ENCODE measurements at regions not wholly inside any gene's neighbourhood (a gene's known extent, or its start where the extent isn't known, plus 50 kb on each side); places are given as distances from the start of the nearest gene placed in this dataset.

DNA sequence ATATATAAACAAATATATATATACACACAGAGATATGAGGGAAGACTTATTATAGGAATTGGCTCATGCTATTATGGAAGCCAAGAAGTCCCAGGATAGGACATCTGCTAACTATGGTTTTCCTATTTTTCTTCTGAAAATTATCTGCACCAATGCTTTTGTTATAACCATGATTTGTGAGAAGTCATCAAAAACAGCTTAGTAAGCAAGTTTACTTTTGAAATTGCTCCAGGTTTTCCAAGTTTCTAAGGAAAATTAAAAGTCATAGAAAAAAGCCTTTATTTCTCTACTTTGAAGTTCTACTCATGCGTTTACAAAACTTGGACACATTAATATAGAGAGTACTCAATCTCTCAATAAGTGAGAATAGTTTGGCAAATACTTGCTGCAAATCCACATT lies 213.1 kb downstream of the TRAM1L1 start:
- no peak for DNase-seq (ENCODE audit: low read depth)

DNA sequence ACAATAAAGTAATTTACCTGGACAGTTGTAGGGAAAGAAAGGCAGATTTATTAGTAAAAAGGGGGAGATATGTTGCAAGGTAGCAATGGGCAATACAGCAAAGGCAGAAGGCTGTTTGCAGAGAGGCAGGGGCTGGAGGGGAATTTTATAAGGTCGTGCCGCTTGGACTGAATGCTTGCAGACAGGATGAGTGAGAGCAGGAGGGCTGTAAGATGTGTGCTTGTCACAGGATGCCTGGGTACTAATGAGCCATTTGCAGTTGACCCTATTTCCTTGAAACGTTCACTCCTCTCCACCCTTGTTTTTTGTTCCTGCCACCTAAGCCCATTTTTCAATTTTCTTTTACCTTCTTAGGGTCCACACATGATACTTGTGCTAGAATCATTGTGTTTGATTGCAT lies 214.7 kb downstream of the TRAM1L1 start:
- DNase-seq (ENCODE audit: low read depth): no peak

DNA sequence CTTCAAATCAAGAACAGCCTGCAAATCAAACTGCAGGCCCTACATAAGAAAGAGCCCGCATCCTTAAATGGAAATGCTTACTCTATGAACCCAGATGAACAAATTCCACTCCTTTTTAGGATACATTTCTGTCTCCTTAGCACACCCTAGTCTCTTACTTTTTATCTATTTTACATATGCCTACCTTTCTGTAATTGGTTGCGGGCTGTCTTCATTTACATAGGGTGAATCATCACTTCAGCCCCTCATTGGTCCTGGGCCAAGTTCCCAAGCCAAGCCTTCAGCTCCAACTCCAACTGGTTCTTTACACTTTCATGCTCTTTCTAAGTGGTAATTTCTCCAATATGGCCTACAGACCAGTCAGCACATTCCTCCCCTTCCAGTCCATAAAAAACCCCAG lies 219.3 kb downstream of the TRAM1L1 start:
- no peak for DNase-seq (ENCODE audit: low read depth)

GRCh38 chr4:116862592-116862991 lies 222.8 kb downstream of the TRAM1L1 start:
- DNase-seq (ENCODE audit: low read depth): no peak

- DNase-seq (ENCODE audit: low read depth): no peak
Observed at GRCh38 chr4:116860891-116861290, 224.5 kb downstream of the TRAM1L1 start.

DNA sequence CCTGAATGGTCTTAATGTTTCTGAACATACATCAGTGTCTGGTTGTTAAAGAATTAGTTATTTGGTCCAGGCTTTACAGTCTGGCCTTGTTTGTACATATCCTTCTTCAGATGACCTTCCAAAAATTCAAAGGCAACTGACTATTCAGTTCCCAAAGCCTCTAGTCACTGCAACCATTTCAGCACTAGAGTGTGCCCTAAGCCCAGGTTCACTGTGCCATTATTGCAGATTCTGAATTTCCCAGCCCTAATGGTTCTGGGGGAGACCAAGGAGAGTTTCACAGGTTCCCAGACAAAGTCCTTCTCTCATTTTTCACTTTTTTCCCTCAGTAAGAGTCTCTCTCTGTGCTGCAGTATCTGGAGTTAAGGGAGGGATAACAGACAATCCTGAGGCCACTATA lies 235.8 kb downstream of the TRAM1L1 start:
- no peak for DNase-seq (ENCODE audit: low read depth)

DNA sequence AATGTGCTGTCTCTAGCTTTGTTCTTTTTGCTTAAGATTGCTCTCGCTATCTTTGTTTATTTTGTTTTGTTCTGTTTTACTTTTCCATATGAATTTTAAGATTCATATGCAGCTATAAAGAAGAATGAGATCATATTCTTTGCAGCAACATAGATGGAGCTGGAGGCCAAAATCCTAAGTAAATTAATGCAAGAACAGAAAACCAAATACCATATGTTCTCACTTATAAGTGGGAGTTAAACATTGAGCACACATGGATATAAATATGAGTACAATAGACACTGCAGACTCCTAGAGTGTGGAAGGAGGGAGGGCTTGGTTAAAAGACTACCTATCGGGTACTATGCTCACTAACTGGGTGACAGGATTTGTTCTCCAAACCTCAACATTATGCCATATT lies 237.8 kb downstream of the TRAM1L1 start:
- DNase-seq (ENCODE audit: low read depth): no peak

GRCh38 chr4:116839826-116840225 lies 245.6 kb downstream of the TRAM1L1 start:
- peak; percentile 7 for DNase-seq (ENCODE audit: low read depth)

DNA sequence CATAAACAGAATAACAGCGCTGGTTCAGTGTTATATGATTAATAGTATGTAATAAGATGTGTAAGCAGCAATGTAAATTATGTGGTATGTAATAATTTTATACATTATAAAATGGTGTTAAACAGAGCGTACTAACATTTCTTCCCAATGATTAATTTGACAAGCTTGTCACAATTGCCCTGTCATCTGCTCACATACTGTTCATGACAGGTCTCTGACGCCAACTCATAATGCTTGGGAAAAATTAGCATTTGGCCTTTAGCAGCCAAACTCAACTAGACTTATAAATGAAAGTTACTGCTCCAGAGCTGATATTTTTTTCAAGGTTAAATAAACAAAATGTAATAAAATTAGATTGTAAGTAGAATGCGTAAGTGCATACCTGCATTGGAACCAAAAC lies 246.8 kb downstream of the TRAM1L1 start:
- no peak for DNase-seq (ENCODE audit: low read depth)

GRCh38 chr4:116829187-116829586 lies 256.2 kb downstream of the TRAM1L1 start:
- no peak for DNase-seq (ENCODE audit: low read depth)

GRCh38 chr4:116824172-116824571 lies 261.2 kb downstream of the TRAM1L1 start:
- no peak for DNase-seq (ENCODE audit: low read depth)

GRCh38 chr4:116811730-116812129 lies 273.6 kb downstream of the TRAM1L1 start:
- DNase-seq (ENCODE audit: low read depth): no peak

- no peak for DNase-seq (ENCODE audit: low read depth)
Observed at GRCh38 chr4:116796022-116796421, 289.4 kb downstream of the TRAM1L1 start.

DNA sequence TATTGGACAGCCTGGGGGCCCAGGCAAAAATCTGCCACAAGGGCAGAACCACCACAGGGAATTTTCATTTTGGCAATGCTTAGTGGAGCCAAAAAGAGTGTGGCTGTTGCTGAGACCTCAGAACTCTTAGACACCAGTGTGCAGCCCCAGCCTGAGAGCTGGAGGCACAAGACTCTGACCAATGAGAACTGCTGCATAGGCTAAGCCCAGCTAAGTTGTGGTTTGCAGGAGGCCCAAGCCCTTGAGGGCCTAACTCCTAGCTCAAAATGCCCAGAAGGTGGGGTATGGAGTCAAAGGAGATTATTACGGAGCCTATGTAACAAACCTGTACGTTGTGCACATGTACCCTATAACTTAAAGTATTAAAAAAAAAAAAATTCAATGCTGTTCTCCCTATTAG lies 296.7 kb downstream of the TRAM1L1 start:
- no peak for DNase-seq (ENCODE audit: low read depth)

GRCh38 chr4:116755051-116755450 lies 330.3 kb downstream of the TRAM1L1 start:
- DNase-seq (ENCODE audit: low read depth): no peak

DNA sequence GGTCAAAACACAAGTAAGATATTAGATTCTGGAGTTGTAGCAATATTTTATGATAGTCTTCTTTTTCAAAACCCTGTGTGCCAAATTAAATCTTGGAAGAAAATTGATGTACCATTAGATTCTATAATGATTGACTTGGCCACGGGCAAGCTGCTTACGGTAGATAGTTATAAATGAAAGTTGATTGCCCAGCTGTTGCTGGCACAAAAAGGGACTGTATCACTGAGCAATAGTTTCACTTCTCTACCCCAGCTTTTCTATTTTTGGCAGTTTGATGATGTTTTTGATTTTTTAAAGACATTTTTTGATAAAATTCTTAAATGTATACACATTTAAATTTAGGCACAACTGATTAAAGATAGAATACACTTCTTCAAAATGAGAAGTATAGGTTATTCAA lies 333.3 kb downstream of the TRAM1L1 start:
- DNase-seq (ENCODE audit: low read depth): no peak

- DNase-seq (ENCODE audit: low read depth): no peak
Observed at GRCh38 chr4:116736756-116737155, 348.6 kb downstream of the TRAM1L1 start.

DNA sequence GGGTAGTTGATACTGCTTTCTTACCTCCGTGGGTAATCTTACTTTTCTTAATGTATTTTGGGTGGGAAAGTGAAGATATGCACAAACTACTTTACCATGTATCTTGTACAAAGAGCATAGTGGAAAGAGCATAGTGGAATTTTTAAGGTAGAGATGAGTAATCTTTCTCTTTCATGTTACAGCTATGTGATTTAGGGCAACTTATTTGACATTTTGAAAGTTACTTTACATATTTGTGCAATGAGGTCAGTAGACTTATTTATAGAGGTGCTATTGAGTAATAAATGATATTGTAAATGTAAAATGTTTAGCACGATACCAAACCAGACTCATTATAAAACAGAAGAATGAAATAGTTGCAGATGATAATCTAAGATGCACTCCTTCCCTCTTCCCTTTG lies 351.2 kb downstream of the TRAM1L1 start:
- DNase-seq (ENCODE audit: low read depth): no peak

GRCh38 chr4:116733370-116733769 lies 352.0 kb downstream of the TRAM1L1 start:
- DNase-seq (ENCODE audit: low read depth): no peak

DNA sequence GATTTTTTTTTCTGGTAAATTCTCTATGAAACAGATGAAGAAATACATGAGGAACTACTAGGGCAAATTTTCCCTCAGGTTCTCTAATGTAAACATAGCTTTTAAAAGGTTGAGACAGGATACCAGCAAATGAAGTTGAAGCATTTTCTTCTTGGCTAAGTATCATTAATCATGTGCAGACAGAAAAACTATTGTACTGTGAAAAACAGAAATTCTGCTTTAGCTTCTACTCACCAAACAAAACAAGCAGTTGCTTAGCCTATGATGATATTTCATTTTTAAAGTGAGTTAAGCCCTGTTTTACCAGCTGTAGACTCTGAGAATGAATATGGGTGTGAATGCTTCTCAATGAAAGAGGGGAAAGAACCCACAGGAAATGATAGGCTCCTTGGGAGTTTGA lies 358.9 kb downstream of the TRAM1L1 start:
- DNase-seq (ENCODE audit: low read depth): no peak

- no peak for DNase-seq (ENCODE audit: low read depth)
Observed at GRCh38 chr4:116724249-116724648, 361.1 kb downstream of the TRAM1L1 start.

GRCh38 chr4:116705466-116705865 lies 379.9 kb downstream of the TRAM1L1 start:
- DNase-seq (ENCODE audit: low read depth): no peak

GRCh38 chr4:116702949-116703348 lies 382.4 kb downstream of the TRAM1L1 start:
- no peak for DNase-seq (ENCODE audit: low read depth)

GRCh38 chr4:116688536-116688935 lies 396.8 kb downstream of the TRAM1L1 start:
- DNase-seq (ENCODE audit: low read depth): no peak

DNA sequence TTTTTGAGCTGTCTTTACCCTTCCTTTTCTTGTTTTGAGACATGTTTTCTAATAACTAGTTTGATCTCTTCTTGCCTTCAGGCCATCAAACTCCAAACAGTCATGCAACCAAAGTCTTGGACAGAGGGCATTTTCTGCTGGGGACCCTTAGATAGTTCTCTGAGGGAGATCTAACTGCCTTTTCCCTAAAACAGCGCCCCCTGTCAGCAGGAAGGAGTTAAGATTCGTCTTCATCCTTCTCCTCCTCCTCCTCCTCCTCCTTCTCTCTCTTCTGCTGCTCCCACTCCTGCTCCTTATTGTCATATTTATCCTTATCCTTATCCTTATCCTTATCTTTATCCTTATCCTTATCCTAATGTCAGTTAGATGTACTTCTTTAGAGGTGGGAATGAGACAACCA lies 417.2 kb downstream of the TRAM1L1 start:
- no peak for DNase-seq (ENCODE audit: low read depth)
